Neural crest cell (in vitro differentiated cells): ENCODE measurements at regions not wholly inside any gene's neighbourhood (a gene's known extent, or its start where the extent isn't known, plus 50 kb on each side); places are given as distances from the start of the nearest gene placed in this dataset.

Source experiments
- DNase-seq: peaks from one replicate; pipeline ENCODE4 v3.0.0; 2021; ENCODE audit warnings: low read depth, mixed read lengths, low spot score
- H3K27ac Mint-ChIP-seq: one replicate; pipeline ENCODE4 v1.8.0; 2021; ENCODE audit warnings: mild to moderate bottlenecking, mixed read lengths; ENCODE audit not compliant: unreplicated experiment
- H3K27me3 Mint-ChIP-seq: 2 replicates; pipeline ENCODE4 v1.8.0; 2021; ENCODE audit warnings: low read depth, mild to moderate bottlenecking, mixed read lengths
- H3K36me3 Mint-ChIP-seq: 2 replicates; pipeline ENCODE4 v1.8.0; 2021; ENCODE audit warnings: low read depth, mild to moderate bottlenecking, mixed read lengths
- H3K4me1 Mint-ChIP-seq: 2 replicates; pipeline ENCODE4 v1.8.0; 2021; ENCODE audit warnings: mixed read lengths
- H3K4me3 Mint-ChIP-seq: one replicate; pipeline ENCODE4 v1.8.0; 2021; ENCODE audit warnings: mild to moderate bottlenecking, mixed read lengths
- H3K9me3 Mint-ChIP-seq: 2 replicates; pipeline ENCODE4 v1.8.0; 2021; ENCODE audit warnings: mixed read lengths
- TF ChIP-seq, protein P1 (sequence below): fragments of 200-600 bp; sonication (generic); conservative IDR thresholded peaks from 2 replicates; pipeline ENCODE4 v1.5.0; 2021; ENCODE audit warnings: antibody characterized with exemption, mild to moderate bottlenecking

- Mint-ChIP-seq H3K36me3 (no peaks in the 10 kb centered on the region), H3K27me3 (no peaks in the 10 kb centered on the region), H3K4me3 (no peak overlapping the region), H3K27ac (no peak overlapping the region), H3K9me3 (no peaks in the 10 kb centered on the region), H3K4me1 (no peaks in the 10 kb centered on the region)
- TF ChIP-seq, protein P1, sequence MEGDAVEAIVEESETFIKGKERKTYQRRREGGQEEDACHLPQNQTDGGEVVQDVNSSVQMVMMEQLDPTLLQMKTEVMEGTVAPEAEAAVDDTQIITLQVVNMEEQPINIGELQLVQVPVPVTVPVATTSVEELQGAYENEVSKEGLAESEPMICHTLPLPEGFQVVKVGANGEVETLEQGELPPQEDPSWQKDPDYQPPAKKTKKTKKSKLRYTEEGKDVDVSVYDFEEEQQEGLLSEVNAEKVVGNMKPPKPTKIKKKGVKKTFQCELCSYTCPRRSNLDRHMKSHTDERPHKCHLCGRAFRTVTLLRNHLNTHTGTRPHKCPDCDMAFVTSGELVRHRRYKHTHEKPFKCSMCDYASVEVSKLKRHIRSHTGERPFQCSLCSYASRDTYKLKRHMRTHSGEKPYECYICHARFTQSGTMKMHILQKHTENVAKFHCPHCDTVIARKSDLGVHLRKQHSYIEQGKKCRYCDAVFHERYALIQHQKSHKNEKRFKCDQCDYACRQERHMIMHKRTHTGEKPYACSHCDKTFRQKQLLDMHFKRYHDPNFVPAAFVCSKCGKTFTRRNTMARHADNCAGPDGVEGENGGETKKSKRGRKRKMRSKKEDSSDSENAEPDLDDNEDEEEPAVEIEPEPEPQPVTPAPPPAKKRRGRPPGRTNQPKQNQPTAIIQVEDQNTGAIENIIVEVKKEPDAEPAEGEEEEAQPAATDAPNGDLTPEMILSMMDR, result no peak
- DNase-seq, result no peak
Measured at GRCh38 chr17:79542718-79543117, 68.1 kb downstream of the RBFOX3 start.

GRCh38 chr17:79541056-79541850, 69.6 kb downstream of the RBFOX3 start:
- no peak for DNase-seq
- Mint-ChIP-seq H3K36me3 (no peaks in the 10 kb centered on the region), H3K9me3 (no peaks in the 10 kb centered on the region), H3K4me1 (no peaks in the 10 kb centered on the region), H3K27ac (peak overlapping the region; percentile 95), H3K27me3 (no peaks in the 10 kb centered on the region), H3K4me3 (no peak overlapping the region)
- TF ChIP-seq, protein P1, result no peak

GRCh38 chr17:79539944-79540705, 70.7 kb downstream of the RBFOX3 start:
- Mint-ChIP-seq H3K27ac (peak overlapping the region; percentile 10), H3K36me3 (no peaks in the 10 kb centered on the region)
- TF ChIP-seq, protein P1, result no peak

DNA sequence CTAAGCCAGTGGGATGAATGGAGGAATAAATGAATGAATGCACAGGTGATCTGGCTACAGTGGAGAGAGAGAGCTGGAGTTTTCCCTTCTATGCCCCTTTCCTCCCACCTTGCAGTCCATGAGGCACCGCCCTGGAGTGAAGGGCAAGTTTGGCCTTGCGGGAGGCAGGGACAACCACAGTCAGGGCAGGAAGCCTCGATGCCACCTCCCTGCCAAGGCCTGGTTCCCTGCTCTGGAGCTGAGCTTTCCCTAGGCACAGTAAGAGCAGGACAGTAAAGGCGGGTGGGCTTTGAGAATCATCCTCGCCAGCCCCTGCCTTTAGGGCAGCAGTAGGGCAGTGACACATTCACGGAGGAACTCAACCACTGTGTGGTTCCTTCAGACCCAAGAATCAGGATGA, 72.6 kb downstream of the RBFOX3 start:
- Mint-ChIP-seq H3K9me3 (no peaks in the 10 kb centered on the region), H3K4me1 (no peaks in the 10 kb centered on the region), H3K27me3 (no peaks in the 10 kb centered on the region), H3K27ac (no peak overlapping the region), H3K36me3 (no peaks in the 10 kb centered on the region), H3K4me3 (no peak overlapping the region)
- TF ChIP-seq, protein P1, result no peak
- DNase-seq, result no peak

More at GRCh38 chr17:79539944-79540705, 70.7 kb downstream of the RBFOX3 start:
- H3K9me3 Mint-ChIP-seq, result no peaks in the 10 kb centered on the region
- no peaks in the 10 kb centered on the region for H3K4me1 Mint-ChIP-seq
- no peaks in the 10 kb centered on the region for H3K27me3 Mint-ChIP-seq
- no peak overlapping the region for H3K4me3 Mint-ChIP-seq
- no peak for DNase-seq

- no peaks in the 10 kb centered on the region for H3K36me3 Mint-ChIP-seq
- DNase-seq, result no peak
- no peak overlapping the region for H3K27ac Mint-ChIP-seq
Measured at GRCh38 chr17:79537686-79538085, 73.2 kb downstream of the RBFOX3 start.

More at GRCh38 chr17:79537686-79538085, 73.2 kb downstream of the RBFOX3 start:
- Mint-ChIP-seq H3K9me3 (no peaks in the 10 kb centered on the region), H3K4me3 (no peak overlapping the region), H3K4me1 (no peaks in the 10 kb centered on the region), H3K27me3 (no peaks in the 10 kb centered on the region)
- TF ChIP-seq, protein P1, result no peak
